ENCODE measurements at regions not wholly inside any gene's neighbourhood (a gene's known extent, or its start where the extent isn't known, plus 50 kb on each side); places are given as distances from the start of the nearest gene placed in this dataset.

- DNase-seq: no peak
- Histone ChIP-seq H3K27ac (no peak overlapping the region), H3K27me3 (no peaks in the 10 kb centered on the region), H3K9me3 (no peaks in the 10 kb centered on the region), H3K36me3 (no peaks in the 10 kb centered on the region), H3K4me3 (no peak overlapping the region), H3K4me1 (no peaks in the 10 kb centered on the region)
- intact Hi-C loops (cut with DNase I; ENCODE audit: low total_unique reads): no loop called here
- 53 to 71% (median 57%) methylated on average over 4 of the region's 4 CpGs for WGBS, 5 donors
- TF ChIP-seq POLR2A (IDR thresholded peaks at IDR 0.05) (no peak), POLR2AphosphoS5 (IDR thresholded peaks at IDR 0.05) (no peak), EP300 (IDR thresholded peaks at IDR 0.05) (no peak), CTCF (IDR thresholded peaks at IDR 0.05) (no peak)
These were observed 90.6 kb upstream of the SKAP2 start for GRCh38 chr7:26954951-26955350.

- intact Hi-C loops (cut with DNase I; ENCODE audit: low total_unique reads): no loop called here
- WGBS, 5 donors: 86 to 95% (median 92%) methylated on average over 4 of the region's 4 CpGs
These were observed 87.1 kb upstream of the SKAP2 start for GRCh38 chr7:26951407-26951950.

GRCh38 chr7:26950889-26951288, 86.5 kb upstream of the SKAP2 start:
- no peaks in the 10 kb centered on the region for H3K9me3 ChIP-seq
- no peaks in the 10 kb centered on the region for H3K36me3 ChIP-seq
- H3K4me1 ChIP-seq: no peaks in the 10 kb centered on the region
- no peak overlapping the region for H3K27ac ChIP-seq
- intact Hi-C loops (cut with DNase I; ENCODE audit: low total_unique reads): no loop called here
- no peak overlapping the region for H3K4me3 ChIP-seq
- peaks cover 0 to 3% (median 0%) of the 10 kb centered on the region in 3 donors for H3K27me3 ChIP-seq
- WGBS, 5 donors: 65 to 77% (median 75%) methylated on average over 2 of the region's 2 CpGs
- TF ChIP-seq EP300 (IDR thresholded peaks at IDR 0.05) (no peak), CTCF (IDR thresholded peaks at IDR 0.05) (no peak), POLR2AphosphoS5 (IDR thresholded peaks at IDR 0.05) (no peak), POLR2A (IDR thresholded peaks at IDR 0.05) (no peak)
- no peak for DNase-seq

More at GRCh38 chr7:26951407-26951950, 87.1 kb upstream of the SKAP2 start:
- H3K4me1 ChIP-seq: no peaks in the 10 kb centered on the region
- no peaks in the 10 kb centered on the region for H3K9me3 ChIP-seq
- no peak overlapping the region for H3K4me3 ChIP-seq
- TF ChIP-seq EP300 (IDR thresholded peaks at IDR 0.05) (no peak), POLR2AphosphoS5 (IDR thresholded peaks at IDR 0.05) (no peak), POLR2A (IDR thresholded peaks at IDR 0.05) (no peak), CTCF (IDR thresholded peaks at IDR 0.05) (no peak)
- no peaks in the 10 kb centered on the region for H3K36me3 ChIP-seq
- no peak overlapping the region for H3K27ac ChIP-seq
- H3K27me3 ChIP-seq: no peaks in the 10 kb centered on the region
- DNase-seq: no peak

GRCh38 chr7:26949319-26949718, 84.9 kb upstream of the SKAP2 start:
- TF ChIP-seq POLR2AphosphoS5 (IDR thresholded peaks at IDR 0.05): no peak
- no peak for TF ChIP-seq POLR2A (IDR thresholded peaks at IDR 0.05)
- TF ChIP-seq EP300 (IDR thresholded peaks at IDR 0.05): no peak
- TF ChIP-seq CTCF (IDR thresholded peaks at IDR 0.05): no peak
- no peaks in the 10 kb centered on the region for H3K36me3 ChIP-seq
- H3K27ac ChIP-seq: no peak overlapping the region
- intact Hi-C loops (cut with DNase I; ENCODE audit: low total_unique reads): no loop called here
- H3K9me3 ChIP-seq: no peaks in the 10 kb centered on the region
- no peak overlapping the region for H3K4me3 ChIP-seq
- no peaks in the 10 kb centered on the region for H3K4me1 ChIP-seq
- peaks cover 0 to 3% (median 0%) of the 10 kb centered on the region in 3 donors for H3K27me3 ChIP-seq
- no peak for DNase-seq
- WGBS, 5 donors: 16 to 45% (median 28%) methylated on average over 1 of the region's 1 CpG
